ENCODE measurements at regions not wholly inside any gene's neighbourhood (a gene's known extent, or its start where the extent isn't known, plus 50 kb on each side); places are given as distances from the start of the nearest gene placed in this dataset.

GRCh38 chr12:85352016-85352415, 72.0 kb downstream of the ALX1 start:
- Histone ChIP-seq H3K27me3 (ENCODE audit: control insufficient read depth, insufficient read depth) (no peaks in the 10 kb centered on the region), H3K27ac (ENCODE audit: low read length) (no peak overlapping the region), H3K4me3 (ENCODE audit: low read length) (no peak overlapping the region), H3K4me1 (ENCODE audit: control insufficient read depth, insufficient read depth, low read length) (no peaks in the 10 kb centered on the region), H3K9me3 (ENCODE audit: control insufficient read depth, low read length) (no peaks in the 10 kb centered on the region)
- DNase-seq (no peak), ATAC-seq (no peak)
- intact Hi-C loops (cut with DNase I), result no loop called here

GRCh38 chr12:85356596-85357385, 76.8 kb downstream of the ALX1 start:
- Histone ChIP-seq H3K4me1 (ENCODE audit: control insufficient read depth, insufficient read depth, low read length) (no peaks in the 10 kb centered on the region), H3K27ac (ENCODE audit: low read length) (no peak overlapping the region), H3K9me3 (ENCODE audit: control insufficient read depth, low read length) (no peaks in the 10 kb centered on the region), H3K27me3 (ENCODE audit: control insufficient read depth, insufficient read depth) (no peaks in the 10 kb centered on the region), H3K4me3 (ENCODE audit: low read length) (no peak overlapping the region)
- no peak for ATAC-seq
- 22% methylated on average over 3 of the region's 3 CpGs for WGBS
- DNase-seq, result no peak
- intact Hi-C loops (cut with DNase I), result no loop called here

- WGBS, result 86% methylated on average over 1 of the region's 1 CpG
- DNase-seq, result no peak
- no peak overlapping the region for H3K4me3 ChIP-seq (ENCODE audit: low read length)
- intact Hi-C loops (cut with DNase I), result no loop called here
- H3K4me1 ChIP-seq (ENCODE audit: control insufficient read depth, insufficient read depth, low read length), result no peaks in the 10 kb centered on the region
- ATAC-seq, result no peak
- no peaks in the 10 kb centered on the region for H3K9me3 ChIP-seq (ENCODE audit: control insufficient read depth, low read length)
- H3K27me3 ChIP-seq (ENCODE audit: control insufficient read depth, insufficient read depth), result no peaks in the 10 kb centered on the region
- no peak overlapping the region for H3K27ac ChIP-seq (ENCODE audit: low read length)
Measured at GRCh38 chr12:85357609-85358008, 77.6 kb downstream of the ALX1 start.

- DNase-seq (no peak), ATAC-seq (no peak)
- Histone ChIP-seq H3K4me3 (ENCODE audit: low read length) (no peak overlapping the region), H3K27me3 (ENCODE audit: control insufficient read depth, insufficient read depth) (no peaks in the 10 kb centered on the region), H3K27ac (ENCODE audit: low read length) (no peak overlapping the region), H3K9me3 (ENCODE audit: control insufficient read depth, low read length) (no peaks in the 10 kb centered on the region), H3K4me1 (ENCODE audit: control insufficient read depth, insufficient read depth, low read length) (no peaks in the 10 kb centered on the region)
- 0% methylated on average over 1 of the region's 1 CpG for WGBS
- intact Hi-C loops (cut with DNase I), result no loop called here
Measured at GRCh38 chr12:85358715-85359114, 78.7 kb downstream of the ALX1 start.

- ATAC-seq, result peak in 1 of 2 donors; percentile 79
- intact Hi-C loops (cut with DNase I), result no loop called here
Measured at GRCh38 chr12:85363382-85364190, 83.6 kb downstream of the ALX1 start.

GRCh38 chr12:85367936-85368335, 87.9 kb downstream of the ALX1 start:
- no peak for DNase-seq
- intact Hi-C loops (cut with DNase I), result no loop called here
- WGBS, result 79% methylated on average over 2 of the region's 2 CpGs
- no peaks in the 10 kb centered on the region for H3K9me3 ChIP-seq (ENCODE audit: control insufficient read depth, low read length)
- no peaks in the 10 kb centered on the region for H3K27me3 ChIP-seq (ENCODE audit: control insufficient read depth, insufficient read depth)
- ATAC-seq, result no peak
- H3K4me3 ChIP-seq (ENCODE audit: low read length), result no peak overlapping the region
- no peak overlapping the region for H3K27ac ChIP-seq (ENCODE audit: low read length)
- no peaks in the 10 kb centered on the region for H3K4me1 ChIP-seq (ENCODE audit: control insufficient read depth, insufficient read depth, low read length)

More at GRCh38 chr12:85363382-85364190, 83.6 kb downstream of the ALX1 start:
- Histone ChIP-seq H3K9me3 (ENCODE audit: control insufficient read depth, low read length) (no peaks in the 10 kb centered on the region), H3K4me3 (ENCODE audit: low read length) (no peak overlapping the region), H3K27me3 (ENCODE audit: control insufficient read depth, insufficient read depth) (no peaks in the 10 kb centered on the region), H3K27ac (ENCODE audit: low read length) (no peak overlapping the region), H3K4me1 (ENCODE audit: control insufficient read depth, insufficient read depth, low read length) (no peaks in the 10 kb centered on the region)
- no peak for DNase-seq
- WGBS, result 38% methylated on average over 5 of the region's 5 CpGs

GRCh38 chr12:85369365-85370154, 89.5 kb downstream of the ALX1 start:
- DNase-seq (no peak), ATAC-seq (no peak)
- Histone ChIP-seq H3K4me1 (ENCODE audit: control insufficient read depth, insufficient read depth, low read length) (no peaks in the 10 kb centered on the region), H3K4me3 (ENCODE audit: low read length) (no peak overlapping the region), H3K27ac (ENCODE audit: low read length) (no peak overlapping the region), H3K9me3 (ENCODE audit: control insufficient read depth, low read length) (no peaks in the 10 kb centered on the region), H3K27me3 (ENCODE audit: control insufficient read depth, insufficient read depth) (no peaks in the 10 kb centered on the region)
- intact Hi-C loops (cut with DNase I), result no loop called here
- 70% methylated on average over 4 of the region's 4 CpGs for WGBS

GRCh38 chr12:85373045-85373444, 93.0 kb downstream of the ALX1 start:
- no peak for ATAC-seq
- H3K4me1 ChIP-seq (ENCODE audit: control insufficient read depth, insufficient read depth, low read length), result no peaks in the 10 kb centered on the region
- H3K4me3 ChIP-seq (ENCODE audit: low read length), result no peak overlapping the region
- 88% methylated on average over 4 of the region's 4 CpGs for WGBS
- no peak overlapping the region for H3K27ac ChIP-seq (ENCODE audit: low read length)
- H3K27me3 ChIP-seq (ENCODE audit: control insufficient read depth, insufficient read depth), result no peaks in the 10 kb centered on the region
- no peaks in the 10 kb centered on the region for H3K9me3 ChIP-seq (ENCODE audit: control insufficient read depth, low read length)
- intact Hi-C loops (cut with DNase I), result no loop called here
- DNase-seq, result no peak

GRCh38 chr12:85374981-85375380, 95.0 kb downstream of the ALX1 start:
- 73% methylated on average over 1 of the region's 1 CpG for WGBS
- intact Hi-C loops (cut with DNase I), result no loop called here
- no peaks in the 10 kb centered on the region for H3K27me3 ChIP-seq (ENCODE audit: control insufficient read depth, insufficient read depth)
- no peaks in the 10 kb centered on the region for H3K4me1 ChIP-seq (ENCODE audit: control insufficient read depth, insufficient read depth, low read length)
- no peaks in the 10 kb centered on the region for H3K9me3 ChIP-seq (ENCODE audit: control insufficient read depth, low read length)
- ATAC-seq (no peak), DNase-seq (no peak)
- H3K27ac ChIP-seq (ENCODE audit: low read length), result no peak overlapping the region
- H3K4me3 ChIP-seq (ENCODE audit: low read length), result no peak overlapping the region

GRCh38 chr12:85385406-85385805, 105.4 kb downstream of the ALX1 start:
- Histone ChIP-seq H3K9me3 (ENCODE audit: control insufficient read depth, low read length) (no peaks in the 10 kb centered on the region), H3K27me3 (ENCODE audit: control insufficient read depth, insufficient read depth) (no peaks in the 10 kb centered on the region), H3K27ac (ENCODE audit: low read length) (no peak overlapping the region), H3K4me3 (ENCODE audit: low read length) (no peak overlapping the region), H3K4me1 (ENCODE audit: control insufficient read depth, insufficient read depth, low read length) (no peaks in the 10 kb centered on the region)
- intact Hi-C loops (cut with DNase I), result no loop called here
- DNase-seq, result no peak
- ATAC-seq, result no peak

- DNase-seq, result no peak
- Histone ChIP-seq H3K4me1 (ENCODE audit: control insufficient read depth, insufficient read depth, low read length) (no peaks in the 10 kb centered on the region), H3K4me3 (ENCODE audit: low read length) (no peak overlapping the region), H3K9me3 (ENCODE audit: control insufficient read depth, low read length) (no peaks in the 10 kb centered on the region), H3K27me3 (ENCODE audit: control insufficient read depth, insufficient read depth) (no peaks in the 10 kb centered on the region), H3K27ac (ENCODE audit: low read length) (no peak overlapping the region)
- intact Hi-C loops (cut with DNase I), result no loop called here
- WGBS, result 25% methylated on average over 1 of the region's 1 CpG
- ATAC-seq, result no peak
Measured at GRCh38 chr12:85390266-85390665, 110.2 kb downstream of the ALX1 start.

Data from right cardiac atrium (tissue), 5 donors.